A549 (cell line): ENCODE measurements at regions not wholly inside any gene's neighbourhood (a gene's known extent, or its start where the extent isn't known, plus 50 kb on each side); places are given as distances from the start of the nearest gene placed in this dataset.
A peak's percentile ranks its signal among the peaks of the same experiment; 100 is the strongest.

Experiments
- ATAC-seq, 2 experiments: fragments of 200-7000 bp in 1 of 2; fragments of >200 bp in 1 of 2; cut with Nextera tagmentation in 1 of 2; cut with Tn5 transposase in 1 of 2; 3 replicates each; pipeline versions ENCODE4 v1.8.0 to v1.9.1; 2018 to 2020; ENCODE audit warnings: mild to moderate bottlenecking in 1 of 2, moderate library complexity in 1 of 2
- CTCF ChIA-PET: fragments of 300-600 bp; sonication (Branson Sonifier 250); formaldehyde crosslinking; extraction: SDS; loops from one replicate; lab custom pipeline; 2021; ENCODE audit warnings: antibody characterized with exemption, inconsistent platforms; lab: Yijun Ruan, JAX
- POLR2A ChIA-PET: fragments of 350-600 bp; formaldehyde crosslinking; extraction: SDS; loops from one replicate; lab custom pipeline; 2021; ENCODE audit warnings: antibody characterized with exemption, inconsistent platforms; lab: Yijun Ruan, JAX
- DNase-seq, 2 experiments: peaks; one replicate each; pipeline versions ENCODE4 v3.0.0 to v3.0.0-alpha.2; 2011 to 2016; ENCODE audit warnings: low read depth in 1 of 2, low spot score in 1 of 2
- FAIRE-seq: peaks from 2 replicates; lab custom pipeline; 2011; peaks lifted over from hg19 to GRCh38; lab: Jason Lieb, UNC
- H3K27ac ChIP-seq, 2 experiments: fragments of >200 bp; sonication (Bioruptor Twin); formaldehyde crosslinking; 3 replicates each; pipeline ENCODE4 v1.5.1; 2016 to 2017
- H3K4me1 ChIP-seq: fragments of >200 bp; sonication (Bioruptor Twin); formaldehyde crosslinking; 3 replicates; pipeline ENCODE4 v1.6.1; 2016
- H3K4me2 ChIP-seq: fragments of >200 bp; sonication (Bioruptor Twin); formaldehyde crosslinking; 3 replicates; pipeline ENCODE4 v1.6.1; 2016
- H3K4me3 ChIP-seq: fragments of >200 bp; sonication (Bioruptor Twin); formaldehyde crosslinking; 3 replicates; pipeline ENCODE4 v1.5.1; 2016
- H3K9me3 ChIP-seq: fragments of >200 bp; sonication (Bioruptor Twin); formaldehyde crosslinking; 3 replicates; pipeline ENCODE4 v1.6.1; 2016
- BCL3 ChIP-seq: fragments of >200 bp; sonication (Bioruptor Twin); formaldehyde crosslinking; IDR thresholded peaks from 3 replicates; pipeline ENCODE4 v1.6.1; 2016
- CHD2 ChIP-seq: fragments of 150-350 bp; IDR thresholded peaks from 2 replicates; pipeline ENCODE4 v1.6.1; 2014; ENCODE audit warnings: low read length; ENCODE audit not compliant: partially characterized antibody
- CHD4 ChIP-seq: fragments of 200-600 bp; sonication (generic); IDR thresholded peaks from 2 replicates; pipeline ENCODE4 v1.6.1; 2016; ENCODE audit warnings: antibody characterized with exemption, mild to moderate bottlenecking, borderline replicate concordance
- CTCF ChIP-seq: fragments of >200 bp; sonication (Bioruptor Twin); formaldehyde crosslinking; IDR thresholded peaks from 3 replicates; pipeline ENCODE4 v1.5.1; 2016
- E2F6 ChIP-seq: IDR thresholded peaks from 2 replicates; pipeline ENCODE4 v1.6.1; 2012; ENCODE audit warnings: low read depth, borderline replicate concordance
- EHMT2 ChIP-seq: fragments of 200-600 bp; sonication (generic); IDR thresholded peaks from 2 replicates; pipeline ENCODE4 v1.6.1; 2016; ENCODE audit warnings: antibody characterized with exemption, low read depth, mild to moderate bottlenecking, moderate library complexity
- ELK1 ChIP-seq: fragments of 150-350 bp; IDR thresholded peaks from 2 replicates; pipeline ENCODE4 v1.6.1; 2014; ENCODE audit warnings: low read depth, mild to moderate bottlenecking, low read length
- EP300 ChIP-seq, 2 experiments: fragments of >200 bp; sonication (Bioruptor Twin); formaldehyde crosslinking; IDR thresholded peaks; 2 replicates in 1 of 2; 3 replicates in 1 of 2; pipeline ENCODE4 v1.6.1; 2016 to 2017
- FOSB ChIP-seq: fragments of 250-450 bp; sonication (Bioruptor Pico); IDR thresholded peaks from 2 replicates; pipeline ENCODE4 v1.5.0; 2020; ENCODE audit warnings: mild to moderate bottlenecking, moderate library complexity
- FOSL2 ChIP-seq, 2 experiments: fragments of 450-650 bp in 1 of 2; fragments of >200 bp in 1 of 2; sonication (Bioruptor Twin) in 1 of 2; formaldehyde crosslinking; IDR thresholded peaks; 2 replicates each; pipeline versions ENCODE4 v1.5.0 to v1.6.1; 2016 to 2020; ENCODE audit warnings: mild to moderate bottlenecking in 1 of 2, moderate library complexity in 1 of 2
- FOXS1 ChIP-seq: fragments of 250-450 bp; sonication (Bioruptor Pico); IDR thresholded peaks from 2 replicates; pipeline ENCODE4 v1.5.0; 2020; ENCODE audit warnings: mild to moderate bottlenecking, moderate library complexity
- HDAC2 ChIP-seq: fragments of 200-600 bp; sonication (generic); IDR thresholded peaks from 2 replicates; pipeline ENCODE4 v1.6.1; 2016
- HES2 ChIP-seq: fragments of >200 bp; sonication (Bioruptor Twin); formaldehyde crosslinking; IDR thresholded peaks from 2 replicates; pipeline ENCODE4 v1.6.1; 2016
- HEYL ChIP-seq: fragments of 250-450 bp; sonication (Bioruptor Pico); IDR thresholded peaks from 2 replicates; pipeline ENCODE4 v1.8.0; 2021; ENCODE audit warnings: mild to moderate bottlenecking, moderate library complexity
- HOXB5 ChIP-seq: fragments of 250-450 bp; sonication (Bioruptor Pico); IDR thresholded peaks from 2 replicates; pipeline ENCODE4 v1.5.0; 2020; ENCODE audit warnings: mild to moderate bottlenecking, moderate library complexity
- JUNB ChIP-seq: fragments of >200 bp; sonication (Bioruptor Twin); formaldehyde crosslinking; IDR thresholded peaks from 2 replicates; pipeline ENCODE4 v1.6.1; 2016
- KDM1A ChIP-seq: fragments of 200-600 bp; sonication (generic); IDR thresholded peaks from 2 replicates; pipeline ENCODE4 v1.6.1; 2016; ENCODE audit warnings: low read depth, mild to moderate bottlenecking
- MYC ChIP-seq: IDR thresholded peaks from 2 replicates; pipeline ENCODE4 v1.6.1; 2012; ENCODE audit warnings: mild to moderate bottlenecking, inconsistent platforms, low read length, improper control_type of control experiment, borderline replicate concordance
- NR3C1 ChIP-seq: fragments of >200 bp; sonication (Bioruptor Twin); formaldehyde crosslinking; IDR thresholded peaks from 3 replicates; pipeline ENCODE4 v1.6.1; 2017
- RCOR1 ChIP-seq: fragments of 150-350 bp; IDR thresholded peaks from 2 replicates; pipeline ENCODE4 v1.6.1; 2014; ENCODE audit warnings: antibody characterized with exemption, low read length, low read depth
- RFX5 ChIP-seq: fragments of 450-650 bp; IDR thresholded peaks from 2 replicates; pipeline ENCODE4 v1.7.1; 2014; ENCODE audit warnings: antibody characterized with exemption, mild to moderate bottlenecking, moderate library complexity
- SMC3 ChIP-seq: fragments of >200 bp; sonication (Bioruptor Twin); formaldehyde crosslinking; IDR thresholded peaks from 3 replicates; pipeline ENCODE4 v1.6.1; 2018; ENCODE audit warnings: inconsistent platforms
- TFCP2L1 ChIP-seq: fragments of 250-450 bp; sonication (Bioruptor Pico); IDR thresholded peaks from 2 replicates; pipeline ENCODE4 v1.5.0; 2021; ENCODE audit warnings: mild to moderate bottlenecking
- TP53 ChIP-seq: fragments of 250-450 bp; sonication (Bioruptor Pico); IDR thresholded peaks from 2 replicates; pipeline ENCODE4 v1.5.0; 2021; ENCODE audit warnings: mild to moderate bottlenecking, moderate library complexity
- ZNF302 ChIP-seq: fragments of 250-450 bp; sonication (Bioruptor Pico); IDR thresholded peaks from 2 replicates; pipeline ENCODE4 v1.9.0; 2021; ENCODE audit warnings: inconsistent platforms, mild to moderate bottlenecking, moderate library complexity
- WGBS: methylation state at CpG from one replicate; pipeline ENCODE4 v1.1.6; 2017; ENCODE audit errors: missing lambda C conversion rate; 5-methylcytosine and 5-hydroxymethylcytosine counted together

GRCh38 chr2:78318275-78318674, 707.2 kb upstream of the REG3G start:
- POLR2A ChIA-PET: no interaction called here

GRCh38 chr2:78330193-78330592, 695.3 kb upstream of the REG3G start:
- ChIA-PET CTCF (no interaction called here), POLR2A (no interaction called here)
- ATAC-seq: no peak
- Histone ChIP-seq H3K4me2 (no peak overlapping the region), H3K4me3 (no peak overlapping the region), H3K4me1 (no peaks in the 10 kb centered on the region), H3K27ac (no peak overlapping the region), H3K9me3 (peaks cover 11% of the 10 kb centered on the region; the same call in 1 of the 3 replicates)
- FAIRE-seq: peak; percentile 7
- DNase-seq: no peak
- TF ChIP-seq JUNB: no peak
- no peak for TF ChIP-seq CHD2
- no peak for TF ChIP-seq E2F6
- no peak for TF ChIP-seq CHD4
- no peak for TF ChIP-seq EP300 (IDR thresholded peaks at IDR 0.05)
- no peak for TF ChIP-seq FOSL2 (IDR thresholded peaks at IDR 0.05)
- TF ChIP-seq FOSL2 (CRISPR knock-in tag; IDR thresholded peaks at IDR 0.05): no peak
- no peak for TF ChIP-seq TP53 (CRISPR knock-in tag)
- no peak for TF ChIP-seq RCOR1
- no peak for TF ChIP-seq FOSB (CRISPR knock-in tag)
- no peak for TF ChIP-seq ELK1
- TF ChIP-seq HES2: no peak
- no peak for TF ChIP-seq HOXB5 (CRISPR knock-in tag)
- TF ChIP-seq SMC3: no peak
- no peak for TF ChIP-seq TFCP2L1
- no peak for TF ChIP-seq EHMT2
- TF ChIP-seq MYC: no peak
- TF ChIP-seq HEYL (CRISPR knock-in tag): no peak
- TF ChIP-seq FOXS1 (CRISPR knock-in tag): no peak
- no peak for TF ChIP-seq NR3C1
- TF ChIP-seq HDAC2: no peak

More at GRCh38 chr2:78318275-78318674, 707.2 kb upstream of the REG3G start:
- H3K4me2 ChIP-seq: no peak overlapping the region
- TF ChIP-seq BCL3 (no peak), KDM1A (no peak), NR3C1 (no peak)
- DNase-seq (no peak), ATAC-seq (no peak), FAIRE-seq (no peak)
- H3K4me1 ChIP-seq: no peaks in the 10 kb centered on the region
- no peak overlapping the region for H3K4me3 ChIP-seq
- WGBS: 63% methylated on average over 2 of the region's 2 CpGs
- CTCF ChIA-PET: no interaction called here
- no peak overlapping the region for H3K27ac ChIP-seq
- peaks cover 23% of the 10 kb centered on the region; the same call in 1 of the 3 replicates for H3K9me3 ChIP-seq

GRCh38 chr2:78351208-78351607, 674.3 kb upstream of the REG3G start:
- no peaks in the 10 kb centered on the region for H3K4me1 ChIP-seq

More at GRCh38 chr2:78351208-78351607, 674.3 kb upstream of the REG3G start:
- ATAC-seq: no peak
- WGBS: 3% methylated on average over 3 of the region's 3 CpGs
- 0 out of 3 replicates have a peak, but pooled peaks have one; percentile 8 for TF ChIP-seq CTCF
- TF ChIP-seq ZNF302 (CRISPR knock-in tag): no peak
- TF ChIP-seq NR3C1: no peak
- no peak for TF ChIP-seq HES2
- no peak for TF ChIP-seq RFX5
- peak; percentile 0 to 3 for DNase-seq
- H3K9me3 ChIP-seq: no peaks in the 10 kb centered on the region
- H3K4me2 ChIP-seq: no peak overlapping the region
- H3K4me3 ChIP-seq: no peak overlapping the region
- CTCF ChIA-PET: interaction anchor here (0.6 kb wide), 1 partner anchor 9 kb away, joined by 3 read pairs; no protein-coding TSS in a partner anchor
- H3K27ac ChIP-seq: no peak overlapping the region
- no peak for FAIRE-seq
- POLR2A ChIA-PET: interaction anchor here (0.7 kb wide), 1 partner anchor 8 kb away, joined by 10 read pairs; no protein-coding TSS in a partner anchor
